HG02678 (cell line): ENCODE measurements at regions not wholly inside any gene's neighbourhood (a gene's known extent, or its start where the extent isn't known, plus 50 kb on each side); places are given as distances from the start of the nearest gene placed in this dataset.

Experiments used
- ATAC-seq: cut with Tn5 transposase; IDR thresholded peaks from one replicate; pipeline ENCODE4 v1.9.1; 2021; ENCODE audit warnings: mild to moderate bottlenecking, moderate library complexity; ENCODE audit not compliant: unreplicated experiment

DNA sequence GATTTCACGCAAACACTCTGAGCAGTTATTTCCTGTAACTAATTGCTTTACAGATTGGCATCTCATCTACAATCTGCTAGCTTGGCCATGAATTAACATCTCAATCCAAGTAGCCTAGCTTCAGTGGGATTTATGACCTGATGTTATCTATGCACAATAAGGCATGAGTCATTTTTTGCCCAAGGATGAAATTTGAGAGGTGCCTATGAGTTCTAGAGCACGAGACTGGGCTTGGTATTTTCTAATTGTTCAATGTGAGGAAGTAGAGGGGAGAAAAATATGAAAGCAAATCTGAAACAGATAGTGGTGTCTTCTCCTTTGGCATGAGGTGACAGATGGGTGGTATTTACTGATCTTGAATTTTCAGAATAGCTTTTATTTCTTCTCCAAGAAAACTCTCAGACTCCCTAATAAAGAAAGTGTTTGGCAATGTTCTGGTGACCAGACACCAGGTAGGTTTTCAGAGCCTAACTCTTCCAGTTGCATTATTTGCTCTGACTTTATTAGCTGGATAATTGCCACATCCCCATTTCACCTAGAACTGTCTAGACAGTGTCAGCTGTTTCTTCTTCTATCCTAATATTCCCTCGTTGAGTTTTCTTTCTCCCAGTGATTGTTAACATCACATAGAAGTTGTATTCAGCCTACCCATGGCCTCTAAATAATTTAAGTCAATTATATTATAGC lies 301.0 kb upstream of the UMPS start:
- no peak for ATAC-seq

DNA sequence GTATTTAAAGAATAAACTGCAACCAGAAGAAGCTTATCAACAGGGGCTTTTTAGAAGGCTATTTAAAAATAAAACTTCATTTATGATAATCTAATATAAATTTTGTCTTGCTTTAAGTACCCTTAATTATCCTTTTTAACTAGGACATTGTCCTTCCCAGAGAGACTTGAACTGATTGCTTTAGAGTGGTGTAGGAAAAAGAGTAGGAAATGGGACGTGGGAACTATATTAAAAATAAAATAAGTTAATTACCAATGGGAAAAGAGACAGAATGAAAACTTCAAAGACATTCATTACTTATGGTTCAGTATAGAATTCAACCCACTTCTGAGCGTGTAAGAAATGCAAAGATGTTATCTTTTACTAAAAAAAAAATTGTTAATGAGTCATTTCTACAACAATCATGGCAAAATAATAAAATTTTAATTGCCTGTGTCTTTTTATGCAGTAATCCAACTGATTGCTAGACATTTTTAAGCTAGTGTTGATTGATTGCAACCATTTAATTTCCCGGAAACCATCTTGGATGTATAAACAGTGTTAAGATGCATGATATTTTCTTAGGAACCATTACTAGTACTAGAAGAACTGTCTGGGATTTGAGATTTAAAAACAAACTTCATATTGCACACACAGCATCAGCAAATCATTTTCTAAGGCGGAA lies 298.8 kb upstream of the UMPS start:
- no peak for ATAC-seq

- no peak for ATAC-seq
Measured at GRCh38 chr3:124434176-124434575, 296.1 kb upstream of the UMPS start.

DNA sequence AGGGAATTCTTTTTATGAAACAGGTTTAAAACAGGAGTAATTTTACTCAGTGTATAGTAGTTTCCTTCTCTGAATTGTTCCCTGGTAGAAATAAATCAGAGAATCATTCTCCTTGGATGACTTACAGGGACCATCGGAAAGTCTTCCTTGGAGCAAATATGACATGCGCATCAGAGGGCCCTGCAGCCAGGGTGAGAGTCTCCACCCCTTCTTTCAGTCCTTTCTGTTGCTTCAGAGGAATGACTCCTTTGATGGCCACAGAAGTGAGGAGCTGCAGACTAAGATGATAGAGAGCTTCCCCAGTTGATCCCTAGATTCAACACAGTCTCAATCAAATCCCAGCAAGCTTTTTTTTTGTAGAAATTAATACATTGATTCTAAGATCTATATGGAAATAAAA lies 294.8 kb upstream of the UMPS start:
- no peak for ATAC-seq

GRCh38 chr3:124438813-124439212 lies 291.4 kb upstream of the UMPS start:
- ATAC-seq: no peak

GRCh38 chr3:124439603-124440002 lies 290.6 kb upstream of the UMPS start:
- no peak for ATAC-seq

- ATAC-seq: no peak
Measured at GRCh38 chr3:124441766-124442165, 288.5 kb upstream of the UMPS start.

DNA sequence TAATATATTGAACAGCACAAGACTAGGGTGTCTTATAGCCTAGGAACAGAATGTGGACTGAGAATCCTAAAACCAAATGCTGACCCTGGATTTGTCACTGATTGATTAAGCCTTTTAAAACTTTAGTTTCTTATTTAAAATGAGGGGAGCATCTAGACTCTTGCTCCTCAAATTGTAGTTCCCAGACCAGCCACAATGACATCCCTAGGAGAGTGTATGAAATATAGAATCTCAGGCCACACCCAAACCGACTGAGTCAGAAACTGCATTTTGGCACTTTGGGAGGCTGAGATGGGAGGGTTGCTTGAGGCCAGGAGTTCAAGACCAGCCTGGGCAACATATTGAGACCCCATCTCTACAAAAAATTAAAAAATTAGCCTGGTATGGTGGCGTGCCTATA lies 287.8 kb upstream of the UMPS start:
- no peak for ATAC-seq

DNA sequence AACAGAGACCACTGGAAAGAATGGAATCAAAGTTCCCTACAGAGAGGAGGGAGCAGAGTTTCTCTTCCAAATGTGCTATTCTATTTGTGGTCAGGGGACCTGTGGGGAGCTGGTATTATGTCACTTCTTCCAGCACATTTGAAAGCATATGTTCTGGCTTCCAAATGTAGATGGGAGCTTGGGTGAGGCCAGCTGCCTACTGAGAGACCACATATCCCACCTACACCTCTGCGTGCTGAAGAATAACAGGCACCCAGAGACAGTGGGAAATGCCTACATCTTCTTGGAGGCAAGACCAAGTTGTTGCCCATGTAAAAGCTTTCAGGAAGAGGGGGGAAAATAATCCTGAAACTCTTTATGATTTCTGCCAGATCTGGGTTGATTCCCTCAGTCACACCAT lies 286.8 kb upstream of the UMPS start:
- ATAC-seq: no peak

- ATAC-seq: no peak
Measured at GRCh38 chr3:124444075-124444474, 286.2 kb upstream of the UMPS start.

DNA sequence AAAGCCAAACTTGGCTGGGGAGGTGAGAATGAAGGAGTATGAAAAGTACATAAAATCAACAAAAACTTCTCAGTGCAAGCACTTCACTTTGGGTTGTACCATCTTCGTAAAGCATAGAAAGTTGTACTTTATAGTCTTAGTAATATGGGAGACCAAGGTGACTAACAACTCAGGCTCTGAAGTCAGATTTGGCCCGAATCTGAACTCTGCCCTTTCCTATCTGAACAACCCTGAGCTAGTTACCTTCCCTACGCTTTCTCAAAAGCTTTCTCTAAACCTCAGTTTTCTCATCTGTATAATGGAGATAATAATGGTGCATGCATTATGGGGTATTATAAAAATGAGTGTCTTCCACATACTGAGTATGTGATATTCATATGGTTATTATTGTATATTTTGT lies 285.4 kb upstream of the UMPS start:
- no peak for ATAC-seq

GRCh38 chr3:124447845-124448244 lies 282.4 kb upstream of the UMPS start:
- no peak for ATAC-seq

- ATAC-seq: no peak
Measured at GRCh38 chr3:124448954-124449353, 281.3 kb upstream of the UMPS start.

GRCh38 chr3:124450366-124450765 lies 279.9 kb upstream of the UMPS start:
- no peak for ATAC-seq

DNA sequence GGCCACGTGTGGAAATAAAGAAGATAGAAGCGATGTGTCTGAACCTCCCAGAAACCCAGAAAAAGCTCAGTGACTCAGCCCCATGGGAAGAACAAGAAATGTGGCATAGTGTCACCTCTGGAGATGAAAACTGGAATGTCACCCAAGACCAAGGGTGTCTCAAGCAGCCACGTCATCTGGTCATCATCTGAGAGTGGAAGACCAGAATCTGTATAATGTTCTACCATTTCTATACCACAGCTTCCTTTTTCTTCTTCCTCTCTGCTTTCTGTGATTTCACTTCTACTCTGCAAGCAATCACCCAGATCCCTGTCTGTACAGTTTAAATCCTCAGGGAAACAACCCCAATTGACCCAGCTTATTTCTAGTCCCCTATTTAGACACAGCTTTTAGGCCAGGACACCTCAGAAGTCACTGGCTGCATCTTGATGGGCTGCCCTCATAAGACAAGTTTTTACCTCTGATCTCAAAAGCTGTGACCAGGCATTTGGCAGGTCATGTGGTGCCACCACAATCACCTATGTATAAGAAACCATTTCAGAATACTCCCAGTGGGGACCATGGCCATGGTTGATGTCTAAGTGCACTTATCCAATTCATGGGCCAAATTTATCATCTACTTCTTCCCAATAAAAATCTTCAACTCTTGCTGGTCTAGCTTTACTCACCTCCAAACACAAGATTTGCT lies 278.5 kb upstream of the UMPS start:
- peak; percentile 72 for ATAC-seq

DNA sequence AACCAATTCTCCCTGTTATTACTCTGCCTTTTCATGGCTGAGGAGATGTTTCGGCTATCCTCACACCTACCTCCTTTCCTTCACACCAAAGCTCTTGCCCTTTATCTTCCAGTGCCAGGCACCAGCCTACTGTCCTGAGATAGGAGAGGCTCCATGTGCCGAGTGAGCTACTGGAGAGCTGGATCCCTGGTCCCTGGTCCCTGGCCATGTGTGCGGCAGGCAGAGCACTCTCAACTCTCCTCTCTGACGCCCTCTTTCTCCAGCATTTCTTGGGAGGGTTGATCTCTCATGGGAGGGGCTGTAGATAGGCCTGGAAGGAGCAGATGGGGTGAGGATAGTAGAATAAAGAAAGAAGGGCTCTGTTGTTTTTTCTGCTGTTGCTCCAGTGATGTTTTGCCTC lies 277.1 kb upstream of the UMPS start:
- ATAC-seq: no peak

GRCh38 chr3:124455891-124456290 lies 274.4 kb upstream of the UMPS start:
- ATAC-seq: no peak

- ATAC-seq: no peak
Measured at GRCh38 chr3:124456506-124456905, 273.7 kb upstream of the UMPS start.

DNA sequence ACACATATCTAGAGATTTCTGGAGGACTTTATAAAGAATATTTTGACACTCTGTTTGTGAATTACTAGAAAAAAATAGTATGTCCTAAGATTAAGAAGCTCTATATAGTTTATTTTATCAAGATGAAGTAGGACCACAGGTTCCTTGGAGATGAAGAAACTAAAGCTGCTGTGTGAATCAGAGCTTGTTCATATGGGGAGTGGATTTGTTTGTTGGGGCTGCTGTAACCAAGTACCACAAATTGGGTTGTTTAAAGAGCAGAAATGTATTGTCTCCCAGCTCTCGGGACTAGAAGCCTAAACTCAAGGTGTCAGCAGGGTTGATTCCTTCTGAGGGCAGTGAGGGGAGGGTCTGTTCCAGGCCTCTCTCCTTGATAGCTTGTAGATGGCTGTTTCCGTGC lies 270.6 kb upstream of the UMPS start:
- no peak for ATAC-seq

DNA sequence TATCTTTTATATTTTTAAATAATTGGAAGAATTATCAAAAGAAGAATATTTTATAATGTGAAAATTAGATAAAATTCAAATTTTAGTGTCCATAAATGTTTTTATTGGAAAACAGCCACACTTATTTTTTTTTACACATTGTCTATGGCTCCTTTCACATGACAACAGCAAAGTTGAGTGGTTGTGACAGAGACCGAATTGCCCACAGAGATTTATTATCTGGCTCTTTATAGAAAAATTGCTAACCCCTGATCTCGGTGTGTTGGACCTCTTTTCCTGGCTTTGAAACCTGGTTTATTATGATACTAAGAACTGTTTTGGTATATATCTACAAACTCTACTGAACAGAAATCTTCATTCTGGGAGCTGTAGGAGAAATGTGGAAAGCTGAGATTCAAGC lies 269.1 kb upstream of the UMPS start:
- ATAC-seq: no peak

DNA sequence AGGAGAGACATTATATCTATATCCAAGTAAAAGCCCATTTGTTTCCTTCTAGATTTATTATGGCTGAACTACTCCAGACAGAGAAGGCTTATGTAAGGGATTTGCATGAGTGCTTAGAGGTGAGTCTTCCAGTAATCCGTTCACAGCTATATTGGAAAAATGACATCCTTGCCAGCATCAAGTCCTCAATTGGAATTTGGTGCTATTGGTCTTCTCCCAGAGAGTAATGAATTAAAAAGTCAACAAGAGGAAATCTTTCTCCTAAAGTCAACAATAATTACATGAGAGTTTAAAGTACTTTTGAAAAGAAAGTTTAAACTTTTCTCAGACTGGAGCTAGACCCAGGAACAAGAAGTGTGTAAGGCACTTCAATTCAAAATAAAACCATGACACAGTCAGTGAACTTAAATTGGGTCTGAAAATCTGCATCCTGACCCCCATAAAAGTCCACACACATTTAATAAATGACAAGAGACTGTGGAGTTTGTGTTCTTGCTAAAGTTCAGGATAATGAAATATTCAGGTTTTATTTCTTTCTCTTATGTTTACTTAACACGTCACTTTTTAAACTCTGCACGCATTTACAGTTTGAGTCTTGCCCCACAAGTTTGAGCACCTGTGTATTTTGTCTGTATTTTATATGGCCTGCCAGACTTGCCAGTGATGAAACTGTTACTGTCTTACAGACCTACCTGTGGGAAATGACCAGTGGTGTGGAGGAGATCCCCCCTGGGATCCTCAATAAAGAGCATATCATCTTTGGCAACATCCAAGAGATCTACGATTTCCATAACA lies 268.2 kb upstream of the UMPS start:
- ATAC-seq: no peak

- ATAC-seq: no peak
Measured at GRCh38 chr3:124463234-124463633, 267.0 kb upstream of the UMPS start.
